ENCODE measurements at regions not wholly inside any gene's neighbourhood (a gene's known extent, or its start where the extent isn't known, plus 50 kb on each side); places are given as distances from the start of the nearest gene placed in this dataset.

DNA sequence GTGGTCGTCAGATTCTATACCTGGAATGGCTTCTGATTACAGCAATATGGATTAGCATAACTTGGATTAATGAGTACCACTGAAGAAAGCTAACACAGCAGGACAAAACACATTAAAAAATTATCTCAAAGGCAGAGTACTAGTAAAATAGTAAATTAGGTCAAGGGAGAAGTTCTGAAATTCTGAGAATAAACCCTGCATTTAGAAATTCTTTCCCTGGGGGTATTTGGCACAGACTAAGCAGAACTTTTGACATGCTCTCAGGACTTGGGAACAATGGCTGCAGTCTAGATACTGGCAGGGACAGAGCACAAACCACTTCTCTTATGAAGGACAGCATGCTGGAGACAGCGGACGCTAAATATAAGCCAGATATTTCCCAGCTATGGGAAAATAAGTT, 85.6 kb upstream of the GRIA4 start (continued):
- TF ChIP-seq ZFP69B (tag by site-specific recombination; IDR thresholded peaks at IDR 0.05) = no peak

DNA sequence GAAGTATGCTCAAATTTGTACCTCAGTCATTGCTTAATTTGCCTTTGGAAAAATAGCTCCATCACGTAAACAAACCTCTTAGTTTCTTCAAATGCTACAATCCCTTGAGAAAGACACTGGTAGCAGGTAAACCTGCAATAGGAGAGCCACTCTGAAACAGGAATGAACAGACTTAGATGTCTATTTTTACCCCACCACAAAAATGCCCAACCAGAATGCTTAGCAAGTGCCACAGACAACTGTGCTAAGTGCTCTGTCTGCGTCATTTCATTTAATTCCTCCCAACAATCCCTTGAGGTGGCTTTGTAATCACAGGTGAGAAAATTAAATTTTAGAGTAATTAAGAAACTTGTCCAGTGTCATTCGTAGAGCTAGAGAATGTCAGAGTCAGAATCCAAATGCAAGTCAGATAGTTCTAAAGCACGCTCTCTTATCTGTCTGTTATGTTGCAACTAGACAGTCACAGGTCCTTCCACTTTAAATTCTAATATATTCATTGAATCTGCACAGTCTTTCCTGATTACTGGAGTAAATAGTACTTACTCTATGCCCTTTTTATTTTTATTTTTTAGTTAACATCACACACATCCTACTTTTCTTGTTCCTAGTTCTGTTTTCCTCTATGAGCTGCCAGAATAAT, 89.0 kb upstream of the GRIA4 start:
- Histone ChIP-seq H3K9me3 (ENCODE audit: control insufficient read depth, insufficient read depth, low read depth, low read length) (no peaks in the 10 kb centered on the region), H3K36me3 (ENCODE audit: control insufficient read depth in 2 of 2, insufficient read depth in 1 of 2, low read length in 2 of 2) (no peaks in the 10 kb centered on the region), H3K4me1 (ENCODE audit: control insufficient read depth, insufficient read depth, low read length) (no peaks in the 10 kb centered on the region), H3K4me3 (ENCODE audit: low read depth, low read length) (no peak overlapping the region), H3K27ac (ENCODE audit: extremely low read depth, low read depth, low read length) (no peak overlapping the region)
- TF ChIP-seq ZNF133 (tag by site-specific recombination; IDR thresholded peaks at IDR 0.05) = no peak
- no peak for TF ChIP-seq ZNF138 (tag by site-specific recombination; IDR thresholded peaks at IDR 0.05; ENCODE audit: borderline replicate concordance)
- TF ChIP-seq ZNF239 (tag by site-specific recombination; IDR thresholded peaks at IDR 0.05) = no peak
- TF ChIP-seq ZNF561 (tag by site-specific recombination; IDR thresholded peaks at IDR 0.05; ENCODE audit: borderline replicate concordance) = no peak
- TF ChIP-seq ZNF792 (tag by site-specific recombination; IDR thresholded peaks at IDR 0.05) = no peak
- TF ChIP-seq, protein P1, sequence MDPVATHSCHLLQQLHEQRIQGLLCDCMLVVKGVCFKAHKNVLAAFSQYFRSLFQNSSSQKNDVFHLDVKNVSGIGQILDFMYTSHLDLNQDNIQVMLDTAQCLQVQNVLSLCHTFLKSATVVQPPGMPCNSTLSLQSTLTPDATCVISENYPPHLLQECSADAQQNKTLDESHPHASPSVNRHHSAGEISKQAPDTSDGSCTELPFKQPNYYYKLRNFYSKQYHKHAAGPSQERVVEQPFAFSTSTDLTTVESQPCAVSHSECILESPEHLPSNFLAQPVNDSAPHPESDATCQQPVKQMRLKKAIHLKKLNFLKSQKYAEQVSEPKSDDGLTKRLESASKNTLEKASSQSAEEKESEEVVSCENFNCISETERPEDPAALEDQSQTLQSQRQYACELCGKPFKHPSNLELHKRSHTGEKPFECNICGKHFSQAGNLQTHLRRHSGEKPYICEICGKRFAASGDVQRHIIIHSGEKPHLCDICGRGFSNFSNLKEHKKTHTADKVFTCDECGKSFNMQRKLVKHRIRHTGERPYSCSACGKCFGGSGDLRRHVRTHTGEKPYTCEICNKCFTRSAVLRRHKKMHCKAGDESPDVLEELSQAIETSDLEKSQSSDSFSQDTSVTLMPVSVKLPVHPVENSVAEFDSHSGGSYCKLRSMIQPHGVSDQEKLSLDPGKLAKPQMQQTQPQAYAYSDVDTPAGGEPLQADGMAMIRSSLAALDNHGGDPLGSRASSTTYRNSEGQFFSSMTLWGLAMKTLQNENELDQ (tag by site-specific recombination; IDR thresholded peaks at IDR 0.05; ENCODE audit: low read depth) = no peak
- TF ChIP-seq KLF16 (tag by site-specific recombination; IDR thresholded peaks at IDR 0.05) = no peak
- TF ChIP-seq OSR2 (tag by site-specific recombination; IDR thresholded peaks at IDR 0.05) = no peak
- TF ChIP-seq ZNF155 (tag by site-specific recombination; IDR thresholded peaks at IDR 0.05) = no peak
- TF ChIP-seq ZNF16 (tag by site-specific recombination; IDR thresholded peaks at IDR 0.05; ENCODE audit: low read depth) = no peak
- no peak for TF ChIP-seq ZNF341 (tag by site-specific recombination; IDR thresholded peaks at IDR 0.05; ENCODE audit: low read depth)
- no peak for TF ChIP-seq TRIM28 (IDR thresholded peaks at IDR 0.05; ENCODE audit: borderline replicate concordance, low read length)
- no peak for TF ChIP-seq ZNF324 (tag by site-specific recombination; IDR thresholded peaks at IDR 0.05)
- TF ChIP-seq, protein P2, sequence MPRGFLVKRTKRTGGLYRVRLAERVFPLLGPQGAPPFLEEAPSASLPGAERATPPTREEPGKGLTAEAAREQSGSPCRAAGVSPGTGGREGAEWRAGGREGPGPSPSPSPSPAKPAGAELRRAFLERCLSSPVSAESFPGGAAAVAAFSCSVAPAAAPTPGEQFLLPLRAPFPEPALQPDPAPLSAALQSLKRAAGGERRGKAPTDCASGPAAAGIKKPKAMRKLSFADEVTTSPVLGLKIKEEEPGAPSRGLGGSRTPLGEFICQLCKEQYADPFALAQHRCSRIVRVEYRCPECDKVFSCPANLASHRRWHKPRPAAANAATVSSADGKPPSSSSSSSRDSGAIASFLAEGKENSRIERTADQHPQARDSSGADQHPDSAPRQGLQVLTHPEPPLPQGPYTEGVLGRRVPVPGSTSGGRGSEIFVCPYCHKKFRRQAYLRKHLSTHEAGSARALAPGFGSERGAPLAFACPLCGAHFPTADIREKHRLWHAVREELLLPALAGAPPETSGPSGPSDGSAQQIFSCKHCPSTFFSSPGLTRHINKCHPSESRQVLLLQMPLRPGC (tag by site-specific recombination; IDR thresholded peaks at IDR 0.05) = no peak
- CTCF ChIA-PET = no interaction called here
- POLR2A ChIA-PET = no interaction called here

DNA sequence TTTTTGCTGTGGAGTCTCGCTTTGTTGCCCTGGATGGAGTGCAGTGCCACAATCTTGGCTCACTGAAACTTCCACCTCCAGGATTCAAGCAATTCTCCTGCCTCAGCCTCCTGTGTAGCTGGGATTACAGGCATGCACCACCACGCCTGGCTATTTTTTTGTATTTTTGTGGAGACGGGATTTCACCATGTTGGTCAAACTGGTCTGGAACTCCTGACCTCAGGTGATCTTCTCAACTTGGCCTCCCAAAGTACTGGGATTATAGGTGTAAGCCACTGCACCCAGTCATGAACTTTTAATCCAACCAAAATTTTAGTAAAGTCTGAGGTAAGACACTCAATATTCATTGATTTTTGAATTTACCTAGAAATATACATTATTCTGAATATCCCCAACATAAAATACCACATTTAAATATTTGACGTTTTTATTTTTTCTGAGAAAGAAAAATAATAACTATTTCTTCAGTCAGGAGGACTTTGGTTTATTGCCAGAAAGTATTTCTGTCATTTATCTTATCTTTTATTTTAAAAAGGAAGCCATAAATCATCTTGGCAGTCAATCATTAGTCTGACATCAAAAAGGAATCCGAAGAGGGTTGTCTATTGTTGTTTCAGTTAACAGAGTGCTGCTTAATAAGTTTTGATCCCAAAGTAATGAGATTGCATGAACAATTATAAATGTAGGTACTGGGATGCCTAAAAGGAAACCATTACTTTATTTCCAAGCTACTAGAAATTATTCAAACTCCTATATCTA, 102.2 kb upstream of the GRIA4 start:
- Histone ChIP-seq H3K4me3 (ENCODE audit: low read depth, low read length) (no peak overlapping the region), H3K9me3 (ENCODE audit: control insufficient read depth, insufficient read depth, low read depth, low read length) (no peaks in the 10 kb centered on the region), H3K27ac (ENCODE audit: extremely low read depth, low read depth, low read length) (no peak overlapping the region), H3K4me1 (ENCODE audit: control insufficient read depth, insufficient read depth, low read length) (no peaks in the 10 kb centered on the region), H3K36me3 (ENCODE audit: control insufficient read depth in 2 of 2, insufficient read depth in 1 of 2, low read length in 2 of 2) (no peaks in the 10 kb centered on the region)
- ChIA-PET CTCF (no interaction called here), POLR2A (no interaction called here)
- TF ChIP-seq ZNF701 (tag by site-specific recombination; IDR thresholded peaks at IDR 0.05) (no peak), PRDM1 (tag by site-specific recombination; IDR thresholded peaks at IDR 0.05) (no peak), ZNF169 (tag by site-specific recombination; IDR thresholded peaks at IDR 0.05) (no peak), KLF9 (tag by site-specific recombination; IDR thresholded peaks at IDR 0.05; ENCODE audit: low read depth) (no peak), ZNF292 (tag by site-specific recombination; IDR thresholded peaks at IDR 0.05; ENCODE audit: borderline replicate concordance, low read depth) (no peak), SP3 (tag by site-specific recombination; IDR thresholded peaks at IDR 0.05) (no peak), ZNF596 (tag by site-specific recombination; IDR thresholded peaks at IDR 0.05) (no peak), ZNF654 (tag by site-specific recombination; IDR thresholded peaks at IDR 0.05; ENCODE audit: low read depth) (no peak), ZNF202 (tag by site-specific recombination; IDR thresholded peaks at IDR 0.05; ENCODE audit: borderline replicate concordance) (no peak), ZNF248 (tag by site-specific recombination; IDR thresholded peaks at IDR 0.05) (no peak), ZNF211 (tag by site-specific recombination; IDR thresholded peaks at IDR 0.05; ENCODE audit: low read depth) (no peak), ZNF24 (tag by site-specific recombination; IDR thresholded peaks at IDR 0.05) (no peak), ZNF555 (tag by site-specific recombination; conservative IDR thresholded peaks at IDR 0.05) (no peak)
- TF ChIP-seq, protein P2 (tag by site-specific recombination; IDR thresholded peaks at IDR 0.05) = no peak
